Mammary epithelial cell (primary cell): ENCODE measurements at regions not wholly inside any gene's neighbourhood (a gene's known extent, or its start where the extent isn't known, plus 50 kb on each side); places are given as distances from the start of the nearest gene placed in this dataset.

Experiments used
- EZH2 ChIP-seq: IDR thresholded peaks from 2 replicates; pipeline ENCODE4 v1.6.1; 2012; ENCODE audit warnings: low read length, inconsistent platforms, borderline replicate concordance
- TF ChIP-seq, protein P1 (sequence below), 2 donors: IDR thresholded peaks in 1 of 2; conservative IDR thresholded peaks in 1 of 2; 2 replicates each; pipeline ENCODE4 v1.5.1; 2011 to 2012; ENCODE audit warnings: inconsistent platforms in 2 of 2, low read length in 2 of 2, mild to moderate bottlenecking in 2 of 2, control low read depth in 1 of 2, low read depth in 1 of 2; ENCODE audit not compliant: insufficient read depth in 1 of 2; ENCODE audit errors: extremely low read depth in 1 of 2

DNA sequence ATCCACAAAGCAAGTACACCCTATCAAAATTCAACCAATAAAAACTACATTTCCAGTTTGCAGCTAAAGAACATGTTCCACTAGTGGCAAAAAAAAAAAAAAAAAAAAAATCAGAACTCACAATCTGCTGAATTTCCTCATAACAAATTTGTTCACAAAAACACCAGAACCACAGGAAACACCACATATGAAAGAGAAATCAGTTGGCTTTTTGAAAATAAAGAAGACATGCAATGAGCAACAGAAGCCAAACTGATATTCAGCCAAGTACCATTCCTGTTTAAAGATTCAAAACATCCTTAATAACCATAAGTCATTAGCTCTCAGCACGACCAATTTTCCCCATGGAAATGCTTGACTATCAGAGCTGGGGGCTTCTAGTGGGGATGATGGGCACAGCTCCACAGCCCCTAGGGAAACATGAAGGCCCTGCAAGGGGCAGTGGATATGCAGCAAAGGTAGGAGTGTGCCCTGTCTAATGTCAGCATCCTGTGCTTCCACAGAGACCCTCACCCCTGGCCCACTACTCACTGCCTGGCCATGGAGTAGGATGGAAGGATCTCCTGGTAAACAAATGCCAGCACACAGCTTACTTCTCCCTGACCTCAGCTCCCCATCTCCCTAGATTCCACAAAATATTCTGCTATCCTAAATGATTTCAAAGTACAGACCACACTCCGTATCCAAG lies 74.0 kb upstream of the DOCK9 start:
- TF ChIP-seq EZH2 = no peak
- TF ChIP-seq, protein P1, sequence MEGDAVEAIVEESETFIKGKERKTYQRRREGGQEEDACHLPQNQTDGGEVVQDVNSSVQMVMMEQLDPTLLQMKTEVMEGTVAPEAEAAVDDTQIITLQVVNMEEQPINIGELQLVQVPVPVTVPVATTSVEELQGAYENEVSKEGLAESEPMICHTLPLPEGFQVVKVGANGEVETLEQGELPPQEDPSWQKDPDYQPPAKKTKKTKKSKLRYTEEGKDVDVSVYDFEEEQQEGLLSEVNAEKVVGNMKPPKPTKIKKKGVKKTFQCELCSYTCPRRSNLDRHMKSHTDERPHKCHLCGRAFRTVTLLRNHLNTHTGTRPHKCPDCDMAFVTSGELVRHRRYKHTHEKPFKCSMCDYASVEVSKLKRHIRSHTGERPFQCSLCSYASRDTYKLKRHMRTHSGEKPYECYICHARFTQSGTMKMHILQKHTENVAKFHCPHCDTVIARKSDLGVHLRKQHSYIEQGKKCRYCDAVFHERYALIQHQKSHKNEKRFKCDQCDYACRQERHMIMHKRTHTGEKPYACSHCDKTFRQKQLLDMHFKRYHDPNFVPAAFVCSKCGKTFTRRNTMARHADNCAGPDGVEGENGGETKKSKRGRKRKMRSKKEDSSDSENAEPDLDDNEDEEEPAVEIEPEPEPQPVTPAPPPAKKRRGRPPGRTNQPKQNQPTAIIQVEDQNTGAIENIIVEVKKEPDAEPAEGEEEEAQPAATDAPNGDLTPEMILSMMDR (conservative IDR thresholded peaks at IDR 0.05 in 1 of 2, IDR thresholded peaks at IDR 0.05 in 1 of 2; ENCODE audit: extremely low read depth in 1 of 2, insufficient read depth in 1 of 2, low read depth in 1 of 2, low read length in 2 of 2) = no peak
